H1 (cell line): ENCODE measurements at regions not wholly inside any gene's neighbourhood (a gene's known extent, or its start where the extent isn't known, plus 50 kb on each side); places are given as distances from the start of the nearest gene placed in this dataset.

Experiments used
- CTCF ChIP-seq, 3 experiments: IDR thresholded peaks; 1 replicate in 2 of 3; 2 replicates in 1 of 3; pipeline versions ENCODE4 v1.5.1 to v1.6.1; 2011; ENCODE audit warnings: low read length in 3 of 3, mild to moderate bottlenecking in 3 of 3, inconsistent platforms in 2 of 3, low read depth in 1 of 3, moderate library complexity in 1 of 3; ENCODE audit not compliant: insufficient read depth in 1 of 3; ENCODE audit errors: control extremely low read depth in 1 of 3
- E2F6 ChIP-seq: IDR thresholded peaks from 2 replicates; pipeline ENCODE4 v1.6.1; 2012; ENCODE audit warnings: inconsistent platforms
- POLR2A ChIP-seq, 2 experiments: IDR thresholded peaks; 1 replicate in 1 of 2; 2 replicates in 1 of 2; pipeline ENCODE4 v1.6.1; 2011; ENCODE audit warnings: low read depth in 2 of 2, low read length in 2 of 2, mild to moderate bottlenecking in 2 of 2; ENCODE audit errors: control extremely low read depth in 1 of 2

- TF ChIP-seq POLR2A (IDR thresholded peaks at IDR 0.05; ENCODE audit: control extremely low read depth in 1 of 2, low read depth in 2 of 2, low read length in 2 of 2) (no peak), CTCF (IDR thresholded peaks at IDR 0.05; ENCODE audit: control extremely low read depth in 1 of 3, insufficient read depth in 1 of 3, low read depth in 1 of 3, low read length in 3 of 3) (no peak), E2F6 (no peak)
Observed at GRCh38 chr3:158896729-158897128, 94.9 kb downstream of the MFSD1 start.
